Omental fat pad (tissue), 3 donors: ENCODE measurements at regions not wholly inside any gene's neighbourhood (a gene's known extent, or its start where the extent isn't known, plus 50 kb on each side); places are given as distances from the start of the nearest gene placed in this dataset.
A peak's percentile ranks its signal among the peaks of the same experiment; 100 is the strongest.

ENCODE experiments used
- ATAC-seq: fragments of 150-250 bp; one replicate; pipeline ENCODE4 v1.9.1; 2016; ENCODE audit warnings: mild to moderate bottlenecking, moderate library complexity; ENCODE audit not compliant: low FRiP score
- DNase-seq: peaks from one replicate; pipeline ENCODE4 v3.0.0-alpha.2; 2019; ENCODE audit warnings: low spot score
- CTCF ChIP-seq, 3 donors: fragments of 450-650 bp; IDR thresholded peaks; one replicate each; pipeline ENCODE4 v1.5.1; 2016 to 2017; ENCODE audit warnings: antibody characterized with exemption in 3 of 3, mild to moderate bottlenecking in 3 of 3, moderate library complexity in 2 of 3

GRCh38 chr1:29767088-29767685 is 530.9 kb downstream of the PTPRU start:
- no peak for TF ChIP-seq CTCF (IDR thresholded peaks at IDR 0.05)
- DNase-seq (no peak), ATAC-seq (peak; percentile 37)

DNA sequence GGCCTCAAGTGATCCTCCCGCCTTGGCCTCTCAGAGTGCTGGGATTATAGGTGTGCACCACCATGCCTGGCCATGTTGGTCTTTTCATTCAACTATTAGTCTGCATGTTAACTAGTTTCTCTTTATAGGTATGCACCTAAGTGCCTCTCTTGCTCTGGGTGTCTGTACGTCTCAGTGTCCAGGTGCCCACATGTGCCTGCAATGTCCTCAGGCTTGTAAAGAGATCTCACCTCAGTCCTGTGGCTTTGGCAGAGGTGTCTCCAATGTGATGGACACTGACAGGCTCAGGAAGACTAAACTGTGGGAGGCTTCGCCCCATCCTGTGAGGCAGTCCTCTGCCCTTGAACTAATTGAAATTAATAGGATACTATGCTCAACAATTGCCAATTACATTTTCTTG is 526.3 kb downstream of the PTPRU start:
- no peak for TF ChIP-seq CTCF (IDR thresholded peaks at IDR 0.05)
- ATAC-seq, result no peak
- DNase-seq, result no peak

DNA sequence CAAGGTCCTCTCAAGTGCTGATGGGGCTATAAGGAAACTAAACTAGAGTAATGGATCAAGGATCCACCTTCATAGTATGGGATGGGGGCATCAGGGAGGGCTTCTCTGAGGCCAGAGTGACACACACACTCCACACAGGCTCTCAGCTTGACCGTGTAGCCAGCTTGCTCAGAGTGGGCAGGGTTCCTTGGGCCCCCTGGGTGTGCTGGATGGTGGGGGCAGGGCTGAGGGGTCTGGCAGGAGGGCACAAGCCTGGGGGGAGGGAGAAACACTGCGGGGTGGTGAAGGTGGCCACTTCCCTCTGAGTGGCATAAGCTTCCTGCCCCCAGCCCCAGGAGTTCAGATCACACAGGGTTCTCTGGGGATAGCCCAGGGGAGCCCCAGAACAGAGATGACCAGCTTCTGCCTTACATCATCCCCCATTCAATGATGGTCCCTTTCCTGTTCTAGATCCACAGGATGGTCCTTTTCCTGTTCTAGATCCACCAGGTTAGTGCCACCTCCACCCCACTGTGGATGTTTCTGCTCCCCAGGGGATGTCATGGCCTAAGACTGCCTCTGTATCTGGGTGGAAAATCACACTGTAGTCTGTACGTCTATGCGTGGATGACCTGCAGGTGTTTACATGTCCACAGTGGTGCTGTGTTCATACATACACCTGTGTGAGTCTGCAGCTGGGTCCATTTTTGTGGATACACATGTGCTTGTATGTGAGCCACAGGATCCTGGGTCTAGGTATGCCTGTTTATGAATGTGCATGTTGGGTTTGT is 525.0 kb downstream of the PTPRU start:
- no peak for ATAC-seq
- TF ChIP-seq CTCF (IDR thresholded peaks at IDR 0.05), result no peak
- no peak for DNase-seq

GRCh38 chr1:29760067-29760564 is 523.8 kb downstream of the PTPRU start:
- ATAC-seq (no peak), DNase-seq (no peak)
- TF ChIP-seq CTCF (IDR thresholded peaks at IDR 0.05), result no peak

DNA sequence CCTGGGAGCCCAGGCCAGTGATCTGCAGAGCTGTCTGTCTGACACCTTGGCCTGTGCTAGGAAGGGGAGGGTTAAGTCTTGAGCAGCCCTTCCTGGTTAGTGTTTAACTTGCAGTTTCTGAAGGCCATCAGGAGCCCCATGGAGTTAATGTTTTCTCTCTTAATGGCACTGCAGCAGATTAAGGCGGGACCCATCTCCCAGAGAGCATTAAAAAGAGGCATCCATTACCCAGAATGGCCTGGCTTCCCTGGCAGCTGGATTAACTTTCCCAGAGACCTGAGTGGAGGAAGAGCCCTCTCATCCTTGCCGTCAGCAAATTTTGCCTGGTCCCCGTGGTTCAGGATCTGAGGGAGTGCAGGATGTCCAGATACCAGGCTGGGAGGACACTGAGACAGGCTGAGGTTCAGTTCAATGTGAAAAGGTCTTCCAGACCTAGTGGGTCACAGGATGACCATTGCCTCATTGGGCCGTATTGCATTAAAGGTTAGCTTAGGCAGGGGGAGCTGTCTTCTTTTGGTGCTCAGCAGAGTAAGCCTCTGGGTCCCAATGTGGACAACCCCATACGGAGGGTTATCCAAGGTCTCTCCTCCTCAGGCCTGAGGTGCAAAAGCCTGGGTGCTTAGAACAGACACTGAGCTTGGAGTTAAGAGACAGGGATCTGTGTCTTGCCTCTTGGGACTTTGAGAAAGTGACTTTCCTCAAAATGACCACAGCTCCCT is 522.6 kb downstream of the PTPRU start:
- no peak for ATAC-seq
- TF ChIP-seq CTCF (IDR thresholded peaks at IDR 0.05), result no peak
- DNase-seq, result no peak

GRCh38 chr1:29757866-29758780 is 521.8 kb downstream of the PTPRU start:
- no peak for ATAC-seq
- no peak for TF ChIP-seq CTCF (IDR thresholded peaks at IDR 0.05)
- DNase-seq, result no peak
